MM.1S (cell line): ENCODE measurements at regions not wholly inside any gene's neighbourhood (a gene's known extent, or its start where the extent isn't known, plus 50 kb on each side); places are given as distances from the start of the nearest gene placed in this dataset.

Source experiments
- DNase-seq: peaks from one replicate; pipeline ENCODE4 v3.0.0-alpha.2; 2015
- H2AFZ ChIP-seq: fragments of 300-600 bp; sonication (generic); 2 replicates; pipeline ENCODE4 v1.6.0; 2016; ENCODE audit warnings: antibody characterized with exemption, low read length
- H3F3A ChIP-seq: fragments of 300-600 bp; sonication (generic); 2 replicates; pipeline ENCODE4 v1.6.1; 2016; ENCODE audit warnings: mild to moderate bottlenecking, antibody characterized with exemption, low read length, moderate library complexity, mixed read lengths; ENCODE audit not compliant: insufficient read depth
- H3K27ac ChIP-seq: fragments of 300-600 bp; sonication (generic); 2 replicates; pipeline ENCODE4 v1.5.1; 2016; ENCODE audit warnings: mild to moderate bottlenecking, low read length
- H3K27me3 ChIP-seq: fragments of 300-600 bp; sonication (generic); replicated peaks from 2 replicates; pipeline ENCODE4 v1.6.0; 2016; ENCODE audit warnings: low read length; ENCODE audit not compliant: insufficient read depth
- H3K36me3 ChIP-seq: fragments of 300-600 bp; sonication (generic); replicated peaks from 2 replicates; pipeline ENCODE4 v1.6.1; 2016; ENCODE audit warnings: mild to moderate bottlenecking, low read length, mixed read lengths; ENCODE audit not compliant: insufficient read depth
- H3K4me1 ChIP-seq: fragments of 300-600 bp; sonication (generic); 2 replicates; pipeline ENCODE4 v1.6.1; 2016; ENCODE audit warnings: low read length, mixed read lengths
- H3K4me2 ChIP-seq: fragments of 300-600 bp; sonication (generic); 2 replicates; pipeline ENCODE4 v1.6.0; 2016; ENCODE audit warnings: low read depth, low read length
- H3K4me3 ChIP-seq: fragments of 300-600 bp; sonication (generic); 2 replicates; pipeline ENCODE4 v1.5.1; 2016; ENCODE audit warnings: low read length, mixed read lengths
- H3K79me2 ChIP-seq: fragments of 300-600 bp; sonication (generic); 2 replicates; pipeline ENCODE4 v1.6.1; 2016; ENCODE audit warnings: mixed run types, low read length, mixed read lengths
- H3K9ac ChIP-seq: fragments of 300-600 bp; sonication (generic); 2 replicates; pipeline ENCODE4 v1.6.1; 2016; ENCODE audit warnings: low read length, mixed read lengths
- H3K9me2 ChIP-seq: fragments of 300-600 bp; sonication (generic); replicated peaks from 2 replicates; pipeline ENCODE4 v1.6.1; 2016; ENCODE audit warnings: mild to moderate bottlenecking, low read length, mixed read lengths; ENCODE audit not compliant: insufficient read depth
- H3K9me3 ChIP-seq: fragments of 300-600 bp; sonication (generic); replicated peaks from 2 replicates; pipeline ENCODE4 v1.6.1; 2016; ENCODE audit warnings: mild to moderate bottlenecking, low read length, mixed read lengths; ENCODE audit not compliant: insufficient read depth
- H4K20me1 ChIP-seq: fragments of 300-600 bp; sonication (generic); 2 replicates; pipeline ENCODE4 v1.6.1; 2016; ENCODE audit warnings: mild to moderate bottlenecking, low read length, moderate library complexity, mixed read lengths; ENCODE audit not compliant: insufficient read depth
- EZH2 ChIP-seq: fragments of 300-600 bp; sonication (generic); optimal IDR thresholded peaks from 2 replicates; pipeline ENCODE3; 2017; ENCODE audit warnings: low read depth, mild to moderate bottlenecking, antibody characterized with exemption, low read length, mixed read lengths
- EZH2phosphoT487 ChIP-seq: fragments of 300-600 bp; sonication (generic); IDR thresholded peaks from 2 replicates; pipeline ENCODE4 v1.6.1; 2018; ENCODE audit warnings: antibody characterized with exemption, low read length
- TF ChIP-seq, protein P1 (sequence below): fragments of 300-600 bp; sonication (generic); IDR thresholded peaks from 2 replicates; pipeline ENCODE4 v1.5.1; 2016; ENCODE audit warnings: antibody characterized with exemption, low read length, mixed read lengths

DNA sequence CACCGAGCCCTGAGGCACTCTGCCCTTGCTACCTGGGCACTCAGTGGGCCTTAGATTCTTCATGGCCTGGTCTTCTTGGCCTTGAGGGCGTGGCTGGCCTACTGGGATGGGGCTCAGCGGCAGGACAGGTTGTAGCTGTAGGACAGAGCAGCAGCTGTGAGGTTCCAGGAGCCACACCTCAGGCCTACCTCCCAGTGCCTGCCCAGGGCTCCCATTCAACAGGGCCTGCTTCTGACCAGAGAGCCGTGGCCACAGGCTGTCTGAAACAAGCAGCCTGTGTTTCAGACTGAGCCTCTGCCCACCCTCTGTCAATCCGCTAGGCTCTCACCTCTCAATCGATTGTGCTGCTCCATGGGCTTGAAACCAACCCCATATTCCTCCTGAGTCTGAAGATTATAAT is 928.0 kb upstream of the ZNF722 start:
- H3K4me1 ChIP-seq: no peaks in the 10 kb centered on the region
- H3K4me3 ChIP-seq: no peak overlapping the region
- H3F3A ChIP-seq: no peaks in the 10 kb centered on the region
- H3K9me3 ChIP-seq: no peaks in the 10 kb centered on the region
- no peak for TF ChIP-seq EZH2
- TF ChIP-seq, protein P1, sequence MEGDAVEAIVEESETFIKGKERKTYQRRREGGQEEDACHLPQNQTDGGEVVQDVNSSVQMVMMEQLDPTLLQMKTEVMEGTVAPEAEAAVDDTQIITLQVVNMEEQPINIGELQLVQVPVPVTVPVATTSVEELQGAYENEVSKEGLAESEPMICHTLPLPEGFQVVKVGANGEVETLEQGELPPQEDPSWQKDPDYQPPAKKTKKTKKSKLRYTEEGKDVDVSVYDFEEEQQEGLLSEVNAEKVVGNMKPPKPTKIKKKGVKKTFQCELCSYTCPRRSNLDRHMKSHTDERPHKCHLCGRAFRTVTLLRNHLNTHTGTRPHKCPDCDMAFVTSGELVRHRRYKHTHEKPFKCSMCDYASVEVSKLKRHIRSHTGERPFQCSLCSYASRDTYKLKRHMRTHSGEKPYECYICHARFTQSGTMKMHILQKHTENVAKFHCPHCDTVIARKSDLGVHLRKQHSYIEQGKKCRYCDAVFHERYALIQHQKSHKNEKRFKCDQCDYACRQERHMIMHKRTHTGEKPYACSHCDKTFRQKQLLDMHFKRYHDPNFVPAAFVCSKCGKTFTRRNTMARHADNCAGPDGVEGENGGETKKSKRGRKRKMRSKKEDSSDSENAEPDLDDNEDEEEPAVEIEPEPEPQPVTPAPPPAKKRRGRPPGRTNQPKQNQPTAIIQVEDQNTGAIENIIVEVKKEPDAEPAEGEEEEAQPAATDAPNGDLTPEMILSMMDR: no peak
- no peak for TF ChIP-seq EZH2phosphoT487
- H4K20me1 ChIP-seq: no peaks in the 10 kb centered on the region
- H3K27me3 ChIP-seq: no peaks in the 10 kb centered on the region
- no peaks in the 10 kb centered on the region for H3K36me3 ChIP-seq
- H3K4me2 ChIP-seq: no peak overlapping the region
- no peak overlapping the region for H3K9ac ChIP-seq
- H3K27ac ChIP-seq: no peak overlapping the region
- no peak for DNase-seq
- H3K9me2 ChIP-seq: no peaks in the 10 kb centered on the region
- no peak overlapping the region for H2AFZ ChIP-seq
- no peaks in the 10 kb centered on the region for H3K79me2 ChIP-seq

DNA sequence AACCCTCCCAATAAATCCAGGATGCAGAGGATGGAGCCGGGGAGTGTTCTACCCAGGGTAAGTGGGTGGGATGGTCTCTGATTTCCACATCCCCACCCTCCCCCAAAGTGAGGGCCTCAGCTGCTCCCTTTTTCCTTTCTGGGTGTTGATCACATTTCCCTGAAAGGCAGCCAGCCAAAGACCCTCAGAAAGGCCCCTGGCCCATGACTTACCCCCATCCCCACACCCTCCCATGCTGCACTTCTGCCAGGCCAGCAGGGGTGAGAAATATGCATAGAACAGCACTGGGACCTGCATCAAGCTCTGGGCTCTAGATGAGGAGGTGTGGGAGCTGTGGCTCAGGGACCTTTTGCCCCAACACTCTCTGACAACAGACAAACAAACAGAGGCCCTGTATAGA is 927.3 kb upstream of the ZNF722 start:
- Histone ChIP-seq H3K9me3 (no peaks in the 10 kb centered on the region), H3K36me3 (no peaks in the 10 kb centered on the region)
- no peak for DNase-seq

DNA sequence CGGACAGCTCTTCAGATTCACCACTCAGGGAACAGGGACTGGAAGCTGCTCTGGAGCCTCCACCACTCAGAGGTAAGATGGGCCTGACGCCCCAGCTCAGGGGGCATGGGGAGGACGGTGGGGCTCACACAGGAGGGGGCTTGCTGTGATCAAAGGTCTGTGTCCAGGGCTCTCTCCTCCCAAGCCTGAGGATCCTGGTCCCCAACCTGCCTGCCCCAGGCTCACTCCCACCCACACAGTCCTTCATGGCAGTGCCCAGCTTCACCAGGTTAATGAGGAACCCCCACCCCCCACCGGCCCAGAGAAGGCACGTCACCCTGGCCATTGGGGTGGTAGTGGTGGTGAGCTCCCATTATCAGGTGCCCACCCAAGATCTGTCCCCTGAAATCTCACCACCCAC is 926.7 kb upstream of the ZNF722 start:
- Histone ChIP-seq H3K27me3 (no peaks in the 10 kb centered on the region), H3K4me3 (no peak overlapping the region), H3F3A (no peaks in the 10 kb centered on the region), H3K4me2 (no peak overlapping the region), H3K4me1 (no peaks in the 10 kb centered on the region), H3K36me3 (no peaks in the 10 kb centered on the region), H3K9me3 (no peaks in the 10 kb centered on the region), H3K9ac (no peak overlapping the region), H4K20me1 (no peaks in the 10 kb centered on the region), H2AFZ (no peak overlapping the region), H3K79me2 (no peaks in the 10 kb centered on the region), H3K9me2 (no peaks in the 10 kb centered on the region), H3K27ac (no peak overlapping the region)
- TF ChIP-seq, protein P1: no peak
- no peak for TF ChIP-seq EZH2phosphoT487
- no peak for TF ChIP-seq EZH2
- no peak for DNase-seq

More for the DNA sequence above, 927.3 kb upstream of the ZNF722 start:
- H3K4me3 ChIP-seq: no peak overlapping the region
- H3K27me3 ChIP-seq: no peaks in the 10 kb centered on the region
- no peaks in the 10 kb centered on the region for H3K9me2 ChIP-seq
- H3K4me2 ChIP-seq: no peak overlapping the region
- H3K9ac ChIP-seq: no peak overlapping the region
- H3K4me1 ChIP-seq: no peaks in the 10 kb centered on the region
- no peaks in the 10 kb centered on the region for H3F3A ChIP-seq
- no peaks in the 10 kb centered on the region for H4K20me1 ChIP-seq
- no peak for TF ChIP-seq EZH2
- TF ChIP-seq, protein P1: no peak
- no peak for TF ChIP-seq EZH2phosphoT487
- H3K27ac ChIP-seq: no peak overlapping the region
- H3K79me2 ChIP-seq: no peaks in the 10 kb centered on the region
- no peak overlapping the region for H2AFZ ChIP-seq

DNA sequence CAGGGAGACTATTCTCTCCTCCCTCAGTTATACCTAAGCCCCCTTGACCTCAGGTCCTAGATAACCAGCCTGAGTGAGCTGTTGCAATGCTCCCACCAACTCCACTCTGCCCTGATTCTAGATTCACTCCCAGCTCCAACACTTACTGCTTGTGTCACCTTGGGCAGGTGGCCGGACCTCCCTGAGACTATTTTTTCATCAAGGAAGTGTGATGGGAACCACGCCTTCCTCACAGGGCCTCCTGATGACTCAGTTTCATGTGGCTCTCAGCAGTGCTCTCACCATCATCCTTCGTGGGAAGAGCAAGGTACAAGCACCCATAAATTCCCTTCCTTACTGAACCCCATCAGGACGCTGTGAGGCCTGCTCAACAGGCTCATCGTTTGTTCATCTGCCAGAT is 925.8 kb upstream of the ZNF722 start:
- no peaks in the 10 kb centered on the region for H3K9me2 ChIP-seq
- H3K79me2 ChIP-seq: no peaks in the 10 kb centered on the region
- no peaks in the 10 kb centered on the region for H3K4me1 ChIP-seq
- H3K36me3 ChIP-seq: no peaks in the 10 kb centered on the region
- H3K9ac ChIP-seq: no peak overlapping the region
- TF ChIP-seq EZH2: no peak
- TF ChIP-seq, protein P1: no peak
- TF ChIP-seq EZH2phosphoT487: no peak
- no peak overlapping the region for H3K27ac ChIP-seq
- no peak for DNase-seq
- H3K27me3 ChIP-seq: no peaks in the 10 kb centered on the region
- no peaks in the 10 kb centered on the region for H4K20me1 ChIP-seq
- H3K9me3 ChIP-seq: no peaks in the 10 kb centered on the region
- no peak overlapping the region for H3K4me2 ChIP-seq
- H3K4me3 ChIP-seq: no peak overlapping the region
- no peaks in the 10 kb centered on the region for H3F3A ChIP-seq
- H2AFZ ChIP-seq: no peak overlapping the region
